Thyroid gland (tissue), 4 donors: ENCODE measurements at regions not wholly inside any gene's neighbourhood (a gene's known extent, or its start where the extent isn't known, plus 50 kb on each side); places are given as distances from the start of the nearest gene placed in this dataset.
"Not testable (repeated sequence)": the region's sequence is repeated elsewhere in the genome, so short reads cannot be mapped to it uniquely, and the experiment has no call there.

Experiments used
- POLR2A ChIP-seq, 2 donors: fragments of 450-650 bp; IDR thresholded peaks; one replicate each; pipeline ENCODE4 v1.6.1; 2017; ENCODE audit warnings: antibody characterized with exemption in 2 of 2, mild to moderate bottlenecking in 2 of 2, moderate library complexity in 1 of 2
- TF ChIP-seq, protein P1 (sequence below), 6 experiments: fragments of 200-600 bp in 3 of 6; fragments of 450-650 bp in 3 of 6; sonication (generic) in 3 of 6; IDR thresholded peaks; one replicate each; pipeline ENCODE4 v1.5.1; 2016 to 2019; ENCODE audit warnings: antibody characterized with exemption in 6 of 6, mild to moderate bottlenecking in 2 of 6, inconsistent platforms in 1 of 6, moderate library complexity in 1 of 6

DNA sequence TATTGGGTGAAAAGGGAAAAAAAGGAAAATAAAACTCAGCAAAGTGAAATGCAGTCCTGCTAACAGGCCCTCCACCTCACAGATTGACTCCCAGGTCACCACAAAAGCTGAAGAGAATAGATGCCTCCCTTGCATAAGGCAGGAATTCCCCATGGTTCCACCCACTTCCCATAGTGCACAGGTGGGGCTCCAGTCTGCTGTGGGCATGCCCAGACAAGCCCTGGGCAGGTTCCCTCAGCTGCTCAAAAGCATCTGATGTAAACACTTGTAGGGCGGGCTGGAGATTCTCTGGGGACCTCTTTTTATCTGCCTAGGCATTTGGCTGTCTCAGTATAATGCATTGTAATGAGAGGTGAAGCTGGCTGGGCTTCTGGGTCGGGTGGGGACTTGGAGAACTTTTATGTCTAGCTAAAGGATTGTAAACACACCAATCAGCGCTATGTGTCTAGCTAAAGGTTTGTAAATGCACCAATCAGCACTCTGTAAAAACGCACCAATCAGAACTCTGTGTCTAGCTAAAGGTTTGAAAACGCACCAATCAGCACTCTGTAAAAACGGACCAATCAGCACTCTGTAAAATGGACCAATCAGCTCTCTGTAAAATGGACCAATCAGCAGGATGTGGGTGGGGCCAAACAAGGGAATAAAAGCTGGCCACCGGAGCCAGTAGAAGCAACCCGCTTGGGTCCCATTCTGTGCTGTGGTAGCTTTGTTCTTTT lies 1231.5 kb downstream of the ADGRL3 start:
- TF ChIP-seq POLR2A (IDR thresholded peaks at IDR 0.05): not testable (repeated sequence)
- TF ChIP-seq, protein P1, sequence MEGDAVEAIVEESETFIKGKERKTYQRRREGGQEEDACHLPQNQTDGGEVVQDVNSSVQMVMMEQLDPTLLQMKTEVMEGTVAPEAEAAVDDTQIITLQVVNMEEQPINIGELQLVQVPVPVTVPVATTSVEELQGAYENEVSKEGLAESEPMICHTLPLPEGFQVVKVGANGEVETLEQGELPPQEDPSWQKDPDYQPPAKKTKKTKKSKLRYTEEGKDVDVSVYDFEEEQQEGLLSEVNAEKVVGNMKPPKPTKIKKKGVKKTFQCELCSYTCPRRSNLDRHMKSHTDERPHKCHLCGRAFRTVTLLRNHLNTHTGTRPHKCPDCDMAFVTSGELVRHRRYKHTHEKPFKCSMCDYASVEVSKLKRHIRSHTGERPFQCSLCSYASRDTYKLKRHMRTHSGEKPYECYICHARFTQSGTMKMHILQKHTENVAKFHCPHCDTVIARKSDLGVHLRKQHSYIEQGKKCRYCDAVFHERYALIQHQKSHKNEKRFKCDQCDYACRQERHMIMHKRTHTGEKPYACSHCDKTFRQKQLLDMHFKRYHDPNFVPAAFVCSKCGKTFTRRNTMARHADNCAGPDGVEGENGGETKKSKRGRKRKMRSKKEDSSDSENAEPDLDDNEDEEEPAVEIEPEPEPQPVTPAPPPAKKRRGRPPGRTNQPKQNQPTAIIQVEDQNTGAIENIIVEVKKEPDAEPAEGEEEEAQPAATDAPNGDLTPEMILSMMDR (IDR thresholded peaks at IDR 0.05): not testable (repeated sequence)
